Smooth muscle cell (in vitro differentiated cells): ENCODE measurements at regions not wholly inside any gene's neighbourhood (a gene's known extent, or its start where the extent isn't known, plus 50 kb on each side); places are given as distances from the start of the nearest gene placed in this dataset.

Experiments used
- DNase-seq: peaks from one replicate; lab custom pipeline; 2025; ENCODE audit not compliant: unreplicated experiment; lab: John Stamatoyannopoulos, UW
- H2AFZ ChIP-seq: fragments of 200-600 bp; sonication (generic); 2 replicates; pipeline ENCODE4 v1.6.0; 2016; ENCODE audit warnings: antibody characterized with exemption, low read depth, mild to moderate bottlenecking
- H3F3A ChIP-seq: fragments of 200-600 bp; sonication (generic); 2 replicates; pipeline ENCODE4 v1.6.0; 2017; ENCODE audit warnings: antibody characterized with exemption, low read depth
- H3K27ac ChIP-seq: fragments of 200-600 bp; sonication (generic); 2 replicates; pipeline ENCODE4 v1.5.1; 2016; ENCODE audit warnings: low read depth, mild to moderate bottlenecking
- H3K27me3 ChIP-seq: fragments of 200-600 bp; sonication (generic); 2 replicates; pipeline ENCODE4 v1.6.1; 2016; ENCODE audit warnings: low read depth, mild to moderate bottlenecking
- H3K36me3 ChIP-seq: fragments of 200-600 bp; sonication (generic); 2 replicates; pipeline ENCODE4 v1.5.1; 2016; ENCODE audit warnings: low read depth
- H3K4me1 ChIP-seq: fragments of 200-600 bp; sonication (generic); 2 replicates; pipeline ENCODE4 v1.5.1; 2016; ENCODE audit warnings: low read depth
- H3K4me2 ChIP-seq: fragments of 200-600 bp; sonication (generic); 2 replicates; pipeline ENCODE4 v1.6.0; 2016; ENCODE audit warnings: mild to moderate bottlenecking
- H3K4me3 ChIP-seq: fragments of 200-600 bp; sonication (generic); 2 replicates; pipeline ENCODE4 v1.5.1; 2016; ENCODE audit warnings: mild to moderate bottlenecking
- H3K79me2 ChIP-seq: fragments of 200-600 bp; sonication (generic); 2 replicates; pipeline ENCODE4 v1.6.0; 2016; ENCODE audit warnings: low read depth, mild to moderate bottlenecking
- H3K9ac ChIP-seq: fragments of 200-600 bp; sonication (generic); 2 replicates; pipeline ENCODE4 v1.6.0; 2016; ENCODE audit warnings: low read depth
- H3K9me3 ChIP-seq: fragments of 200-600 bp; sonication (generic); replicated peaks from 2 replicates; pipeline ENCODE4 v1.5.1; 2016; ENCODE audit warnings: low read depth
- H4K20me1 ChIP-seq: fragments of 200-600 bp; sonication (generic); 2 replicates; pipeline ENCODE4 v1.6.0; 2016; ENCODE audit warnings: low read depth
- CTCF ChIP-seq: fragments of 200-600 bp; sonication (generic); IDR thresholded peaks from 2 replicates; pipeline ENCODE4 v1.5.1; 2017; ENCODE audit warnings: borderline replicate concordance, mild to moderate bottlenecking, antibody characterized with exemption; ENCODE audit not compliant: insufficient read depth, poor library complexity, severe bottlenecking
- WGBS: methylation state at CpG from one replicate; pipeline ENCODE4 v1.1.7; 2016; ENCODE audit warnings: low lambda C conversion rate; 5-methylcytosine and 5-hydroxymethylcytosine counted together

- no peak for DNase-seq
- no peak overlapping the region for H3K27ac ChIP-seq
- no peaks in the 10 kb centered on the region for H3F3A ChIP-seq
- TF ChIP-seq CTCF: no peak
- H3K9ac ChIP-seq: no peak overlapping the region
- no peaks in the 10 kb centered on the region for H3K36me3 ChIP-seq
- no peaks in the 10 kb centered on the region for H3K9me3 ChIP-seq
- H3K27me3 ChIP-seq: no peaks in the 10 kb centered on the region
- WGBS: 92% methylated on average over 2 of the region's 2 CpGs
- H3K4me1 ChIP-seq: no peaks in the 10 kb centered on the region
- H2AFZ ChIP-seq: no peak overlapping the region
- no peak overlapping the region for H3K4me3 ChIP-seq
- no peaks in the 10 kb centered on the region for H3K79me2 ChIP-seq
- no peaks in the 10 kb centered on the region for H4K20me1 ChIP-seq
- H3K4me2 ChIP-seq: no peak overlapping the region
These were observed 935.1 kb upstream of the SLC35B3 start for GRCh38 chr6:9370480-9370879.

- no peak for TF ChIP-seq CTCF
- Histone ChIP-seq H3K27me3 (no peaks in the 10 kb centered on the region), H3K4me1 (no peaks in the 10 kb centered on the region), H3K79me2 (no peaks in the 10 kb centered on the region), H3F3A (no peaks in the 10 kb centered on the region), H3K4me3 (no peak overlapping the region), H3K27ac (no peak overlapping the region), H3K9ac (no peak overlapping the region), H3K4me2 (no peak overlapping the region), H3K36me3 (no peaks in the 10 kb centered on the region), H3K9me3 (no peaks in the 10 kb centered on the region), H4K20me1 (no peaks in the 10 kb centered on the region), H2AFZ (no peak overlapping the region)
- no peak for DNase-seq
These were observed 930.0 kb upstream of the SLC35B3 start for GRCh38 chr6:9365378-9365777.

GRCh38 chr6:9361749-9362148 is 926.4 kb upstream of the SLC35B3 start:
- H3K79me2 ChIP-seq: no peaks in the 10 kb centered on the region
- no peaks in the 10 kb centered on the region for H3K36me3 ChIP-seq
- H3F3A ChIP-seq: no peaks in the 10 kb centered on the region
- H3K27me3 ChIP-seq: no peaks in the 10 kb centered on the region
- H3K4me3 ChIP-seq: no peak overlapping the region
- WGBS: 93% methylated on average over 2 of the region's 2 CpGs
- peaks cover 7% of the 10 kb centered on the region for H3K9me3 ChIP-seq
- H3K4me1 ChIP-seq: no peaks in the 10 kb centered on the region
- no peak overlapping the region for H3K9ac ChIP-seq
- no peak overlapping the region for H3K27ac ChIP-seq
- no peak overlapping the region for H3K4me2 ChIP-seq
- TF ChIP-seq CTCF: no peak
- H2AFZ ChIP-seq: no peak overlapping the region
- no peak for DNase-seq
- no peaks in the 10 kb centered on the region for H4K20me1 ChIP-seq

GRCh38 chr6:9360881-9361280 is 925.5 kb upstream of the SLC35B3 start:
- no peaks in the 10 kb centered on the region for H3K36me3 ChIP-seq

More at GRCh38 chr6:9360881-9361280, 925.5 kb upstream of the SLC35B3 start:
- Histone ChIP-seq H3K4me3 (no peak overlapping the region), H3K9me3 (peaks cover 11% of the 10 kb centered on the region), H3F3A (no peaks in the 10 kb centered on the region), H3K4me2 (no peak overlapping the region), H3K27ac (no peak overlapping the region), H4K20me1 (no peaks in the 10 kb centered on the region), H2AFZ (no peak overlapping the region), H3K9ac (no peak overlapping the region), H3K4me1 (no peaks in the 10 kb centered on the region), H3K27me3 (no peaks in the 10 kb centered on the region), H3K79me2 (no peaks in the 10 kb centered on the region)
- no peak for DNase-seq
- no peak for TF ChIP-seq CTCF
